Right cardiac atrium (tissue), 5 donors: ENCODE measurements at regions not wholly inside any gene's neighbourhood (a gene's known extent, or its start where the extent isn't known, plus 50 kb on each side); places are given as distances from the start of the nearest gene placed in this dataset.

Source experiments
- ATAC-seq, 2 donors: fragments of 200-7000 bp; cut with Tn5 transposase; one replicate each; pipeline versions ENCODE4 v1.8.0 to v1.9.1; 2020; ENCODE audit warnings: moderate library complexity in 2 of 2, mild to moderate bottlenecking in 1 of 2
- DNase-seq, 3 donors: peaks; one replicate each; pipeline ENCODE4 v3.0.0-alpha.2; 2020
- H3K27ac ChIP-seq: one replicate; pipeline ENCODE4 v1.5.1; 2013; ENCODE audit warnings: mild to moderate bottlenecking, low read length, control low read depth, moderate library complexity
- H3K27me3 ChIP-seq: one replicate; pipeline ENCODE4 v1.6.1; 2013; ENCODE audit not compliant: control insufficient read depth, insufficient read depth
- H3K4me1 ChIP-seq: one replicate; pipeline ENCODE4 v1.6.1; 2013; ENCODE audit warnings: low read length; ENCODE audit not compliant: control insufficient read depth, insufficient read depth
- H3K4me3 ChIP-seq: one replicate; pipeline ENCODE4 v1.5.1; 2013; ENCODE audit warnings: low read length, control low read depth
- H3K9me3 ChIP-seq: one replicate; pipeline ENCODE4 v1.6.1; 2013; ENCODE audit warnings: low read length; ENCODE audit not compliant: control insufficient read depth
- WGBS: extraction: QIAGEN DNeasy Blood & Tissue Kit; methylation state at CpG from one replicate; pipeline ENCODE4 v1.1.7; 2013; 5-methylcytosine and 5-hydroxymethylcytosine counted together
- intact Hi-C, 4 donors: fragments of 100-400 bp; cut with DNase I; formaldehyde crosslinking; loops; one replicate each; pipeline versions ENCODE4 v1.11.0 to v1.14.0; 2022 to 2023
- donor health status: healthy with polysubstance abuse.
- donor health status: DM: no; HTN: yes; CAD: no.
- donor health status: DM: no; HTN: no; CAD: no.
- donor health status: DM: no; HTN: yes; CAD: no; lungs with severe emphysema.
- donor health status: DM: yes; HTN: yes; CAD: no.

GRCh38 chr1:80410233-80410632 lies 1390.5 kb upstream of the ADGRL2 start:
- Histone ChIP-seq H3K27me3 (no peaks in the 10 kb centered on the region), H3K4me3 (no peak overlapping the region), H3K4me1 (no peaks in the 10 kb centered on the region), H3K27ac (no peak overlapping the region), H3K9me3 (no peaks in the 10 kb centered on the region)
- DNase-seq, result no peak
- ATAC-seq, result no peak
- intact Hi-C loops, result no loop called here
- 85% methylated on average over 4 of the region's 4 CpGs for WGBS

GRCh38 chr1:80403471-80403893 lies 1397.0 kb upstream of the ADGRL4 start:
- no peak overlapping the region for H3K4me3 ChIP-seq
- DNase-seq (no peak), ATAC-seq (no peak)
- H3K27me3 ChIP-seq, result no peaks in the 10 kb centered on the region
- intact Hi-C loops, result no loop called here
- H3K9me3 ChIP-seq, result no peaks in the 10 kb centered on the region
- 71% methylated on average over 4 of the region's 4 CpGs for WGBS
- no peak overlapping the region for H3K27ac ChIP-seq
- H3K4me1 ChIP-seq, result no peaks in the 10 kb centered on the region

DNA sequence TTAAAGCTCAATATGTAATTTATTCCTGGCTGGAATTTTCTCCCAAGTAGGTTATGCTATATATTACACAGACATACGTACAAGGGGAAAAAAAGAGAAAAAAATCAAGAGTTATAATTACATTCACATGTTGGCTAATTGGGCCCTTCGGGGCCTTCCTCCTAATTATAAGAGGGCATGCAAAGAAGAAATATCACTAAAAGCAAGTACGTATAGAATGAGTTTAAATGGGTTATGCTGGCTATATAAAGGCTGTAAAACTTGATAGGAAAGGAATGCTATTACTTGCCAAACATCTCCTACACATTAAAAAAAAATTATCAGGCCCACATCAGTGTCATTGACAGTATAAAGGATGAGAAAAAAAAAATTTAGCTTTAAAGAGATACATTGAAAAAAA lies 1396.1 kb upstream of the ADGRL4 start:
- 74% methylated on average over 3 of the region's 3 CpGs for WGBS
- Histone ChIP-seq H3K9me3 (no peaks in the 10 kb centered on the region), H3K27me3 (no peaks in the 10 kb centered on the region), H3K4me1 (no peaks in the 10 kb centered on the region), H3K4me3 (no peak overlapping the region), H3K27ac (no peak overlapping the region)
- intact Hi-C loops, result no loop called here
- ATAC-seq (no peak), DNase-seq (no peak)

DNA sequence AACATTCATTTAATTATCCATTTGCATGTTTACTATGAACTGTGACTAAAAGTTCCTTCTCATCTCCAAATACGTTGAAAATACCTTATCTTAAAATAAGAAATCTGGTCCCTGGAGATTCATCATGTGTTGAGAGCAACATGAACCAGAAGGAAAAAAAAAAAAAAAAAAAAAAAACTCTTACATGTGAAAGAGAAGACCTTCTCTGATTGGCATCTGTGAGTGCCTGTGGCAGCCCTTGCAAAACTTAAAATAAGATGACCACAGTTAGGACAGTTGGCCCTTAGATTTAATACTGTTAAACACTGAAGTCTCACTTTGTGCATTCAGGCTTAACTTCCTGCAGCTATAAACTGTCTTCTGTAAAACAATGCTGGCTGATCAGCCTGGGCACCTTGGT lies 1395.2 kb upstream of the ADGRL4 start:
- Histone ChIP-seq H3K27ac (no peak overlapping the region), H3K4me3 (no peak overlapping the region), H3K9me3 (no peaks in the 10 kb centered on the region), H3K4me1 (no peaks in the 10 kb centered on the region), H3K27me3 (no peaks in the 10 kb centered on the region)
- ATAC-seq, result no peak
- DNase-seq, result no peak
- intact Hi-C loops, result no loop called here
- 42% methylated on average over 1 of the region's 1 CpG for WGBS

- Histone ChIP-seq H3K9me3 (no peaks in the 10 kb centered on the region), H3K27ac (no peak overlapping the region), H3K4me3 (no peak overlapping the region), H3K4me1 (no peaks in the 10 kb centered on the region), H3K27me3 (no peaks in the 10 kb centered on the region)
- ATAC-seq (no peak), DNase-seq (no peak)
- intact Hi-C loops, result no loop called here
- 68% methylated on average over 3 of the region's 3 CpGs for WGBS
Measured at GRCh38 chr1:80392529-80392928, 1386.0 kb upstream of the ADGRL4 start.

- Histone ChIP-seq H3K27ac (no peak overlapping the region), H3K4me1 (no peaks in the 10 kb centered on the region), H3K27me3 (no peaks in the 10 kb centered on the region), H3K4me3 (no peak overlapping the region), H3K9me3 (no peaks in the 10 kb centered on the region)
- no peak for DNase-seq
- intact Hi-C loops, result no loop called here
- no peak for ATAC-seq
Measured at GRCh38 chr1:80385650-80386049, 1379.1 kb upstream of the ADGRL4 start.

DNA sequence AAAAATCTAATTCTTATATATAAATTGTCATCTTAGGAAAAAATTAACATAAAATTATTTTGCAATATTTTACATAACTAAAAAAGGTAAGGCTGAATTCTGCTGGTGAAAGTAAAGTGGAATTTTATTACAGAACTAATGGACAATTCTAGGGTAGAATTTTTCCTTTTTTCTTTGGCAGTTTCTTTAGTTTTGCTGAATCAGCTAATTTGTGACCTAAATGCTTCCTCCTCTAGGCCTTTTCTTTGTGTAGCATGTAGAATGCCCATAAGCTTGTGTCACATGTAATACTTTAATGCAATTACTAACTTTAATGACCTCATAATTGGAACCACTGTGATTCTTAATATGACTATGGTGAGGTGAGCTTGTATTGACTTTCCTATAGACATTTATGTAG lies 1378.4 kb upstream of the ADGRL4 start:
- H3K4me1 ChIP-seq, result no peaks in the 10 kb centered on the region
- no peaks in the 10 kb centered on the region for H3K9me3 ChIP-seq
- H3K4me3 ChIP-seq, result no peak overlapping the region
- DNase-seq (no peak), ATAC-seq (no peak)
- no peaks in the 10 kb centered on the region for H3K27me3 ChIP-seq
- intact Hi-C loops, result no loop called here
- no peak overlapping the region for H3K27ac ChIP-seq

- intact Hi-C loops, result no loop called here
- H3K9me3 ChIP-seq, result no peaks in the 10 kb centered on the region
- no peaks in the 10 kb centered on the region for H3K27me3 ChIP-seq
- WGBS, result 51% methylated on average over 1 of the region's 1 CpG
- H3K27ac ChIP-seq, result no peak overlapping the region
- H3K4me3 ChIP-seq, result no peak overlapping the region
- DNase-seq, result no peak
- H3K4me1 ChIP-seq, result no peaks in the 10 kb centered on the region
- ATAC-seq, result no peak
Measured at GRCh38 chr1:80384083-80384830, 1377.7 kb upstream of the ADGRL4 start.

GRCh38 chr1:80375662-80376061 lies 1369.1 kb upstream of the ADGRL4 start:
- H3K4me1 ChIP-seq, result no peaks in the 10 kb centered on the region
- H3K9me3 ChIP-seq, result no peaks in the 10 kb centered on the region
- intact Hi-C loops, result no loop called here
- ATAC-seq (no peak), DNase-seq (no peak)
- H3K27me3 ChIP-seq, result no peaks in the 10 kb centered on the region
- H3K27ac ChIP-seq, result no peak overlapping the region
- H3K4me3 ChIP-seq, result no peak overlapping the region

- 70% methylated on average over 1 of the region's 1 CpG for WGBS
- no peak overlapping the region for H3K27ac ChIP-seq
- H3K4me3 ChIP-seq, result no peak overlapping the region
- H3K9me3 ChIP-seq, result no peaks in the 10 kb centered on the region
- H3K4me1 ChIP-seq, result no peaks in the 10 kb centered on the region
- ATAC-seq, result no peak
- no peak for DNase-seq
- no peaks in the 10 kb centered on the region for H3K27me3 ChIP-seq
- intact Hi-C loops, result no loop called here
Measured at GRCh38 chr1:80375109-80375508, 1368.6 kb upstream of the ADGRL4 start.

DNA sequence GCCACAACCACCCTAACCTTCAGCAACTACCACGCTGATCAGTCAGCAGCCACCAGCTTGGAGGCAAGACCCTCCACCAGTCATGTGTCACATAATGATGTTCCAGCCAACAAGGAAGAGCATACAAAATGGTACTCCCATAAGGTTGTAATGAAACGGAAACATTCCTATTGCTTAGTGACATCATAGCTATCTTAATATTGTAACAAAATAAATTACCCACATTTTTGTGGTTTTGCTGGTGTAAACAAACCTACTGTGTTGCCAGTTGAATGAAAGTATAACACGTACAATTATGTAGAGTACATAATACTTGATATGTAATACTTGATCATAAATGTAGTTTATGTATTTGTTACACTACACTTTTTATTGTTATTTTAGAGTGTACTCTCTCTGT lies 1363.2 kb upstream of the ADGRL4 start:
- DNase-seq, result no peak
- Histone ChIP-seq H3K27ac (no peak overlapping the region), H3K4me3 (no peak overlapping the region), H3K4me1 (no peaks in the 10 kb centered on the region), H3K9me3 (no peaks in the 10 kb centered on the region), H3K27me3 (no peaks in the 10 kb centered on the region)
- intact Hi-C loops, result no loop called here
- no peak for ATAC-seq
- WGBS, result 89% methylated on average over 3 of the region's 3 CpGs

GRCh38 chr1:80367058-80367457 lies 1360.5 kb upstream of the ADGRL4 start:
- no peak for DNase-seq
- no peak for ATAC-seq
- H3K4me3 ChIP-seq, result no peak overlapping the region
- H3K4me1 ChIP-seq, result no peaks in the 10 kb centered on the region
- no peak overlapping the region for H3K27ac ChIP-seq
- H3K27me3 ChIP-seq, result no peaks in the 10 kb centered on the region
- intact Hi-C loops, result no loop called here
- 67% methylated on average over 3 of the region's 3 CpGs for WGBS
- H3K9me3 ChIP-seq, result no peaks in the 10 kb centered on the region
